ENCODE measurements at regions not wholly inside any gene's neighbourhood (a gene's known extent, or its start where the extent isn't known, plus 50 kb on each side); places are given as distances from the start of the nearest gene placed in this dataset.
"Not testable (repeated sequence)": the region's sequence is repeated elsewhere in the genome, so short reads cannot be mapped to it uniquely, and the experiment has no call there.

GRCh38 chr4:32939222-32939621 lies 2219.1 kb downstream of the PCDH7 start:
- not testable (repeated sequence) for FAIRE-seq; DNase-seq (ENCODE audit: insufficient read length, low spot score)

- FAIRE-seq (no peak), DNase-seq (ENCODE audit: insufficient read length, low spot score) (no peak)
Measured at GRCh38 chr4:32950866-32951265, 2230.7 kb downstream of the PCDH7 start.

- no peak for DNase-seq (ENCODE audit: insufficient read length, low spot score)
- no peak for FAIRE-seq
Measured at GRCh38 chr4:32958586-32958985, 2238.4 kb downstream of the PCDH7 start.

GRCh38 chr4:32962100-32962499 lies 2241.9 kb downstream of the PCDH7 start:
- FAIRE-seq (no peak), DNase-seq (ENCODE audit: insufficient read length, low spot score) (no peak)

GRCh38 chr4:32985256-32985655 lies 2265.1 kb downstream of the PCDH7 start:
- FAIRE-seq (no peak), DNase-seq (ENCODE audit: insufficient read length, low spot score) (no peak)

- FAIRE-seq, result no peak
- DNase-seq (ENCODE audit: insufficient read length, low spot score), result no peak
Measured at GRCh38 chr4:32986236-32986635, 2266.1 kb downstream of the PCDH7 start.

GRCh38 chr4:32987111-32987510 lies 2266.9 kb downstream of the PCDH7 start:
- DNase-seq (ENCODE audit: insufficient read length, low spot score) (no peak), FAIRE-seq (no peak)

GRCh38 chr4:32988165-32988811 lies 2268.1 kb downstream of the PCDH7 start:
- DNase-seq (ENCODE audit: insufficient read length, low spot score) (no peak), FAIRE-seq (no peak)

- no peak for FAIRE-seq
Measured at GRCh38 chr4:32991663-32992062, 2271.5 kb downstream of the PCDH7 start.

GRCh38 chr4:32994981-32995881 lies 2275.1 kb downstream of the PCDH7 start:
- FAIRE-seq (no peak), DNase-seq (ENCODE audit: insufficient read length, low spot score) (no peak)

More at GRCh38 chr4:32991663-32992062, 2271.5 kb downstream of the PCDH7 start:
- DNase-seq (ENCODE audit: insufficient read length, low spot score), result no peak

- no peak for DNase-seq (ENCODE audit: insufficient read length, low spot score)
- FAIRE-seq, result no peak
Measured at GRCh38 chr4:33013282-33013681, 2293.1 kb downstream of the PCDH7 start.

- no peak for DNase-seq (ENCODE audit: insufficient read length, low spot score)
- FAIRE-seq, result no peak
Measured at GRCh38 chr4:33025236-33025635, 2305.1 kb downstream of the PCDH7 start.

GRCh38 chr4:33029976-33030375 lies 2309.8 kb downstream of the PCDH7 start:
- FAIRE-seq (no peak), DNase-seq (ENCODE audit: insufficient read length, low spot score) (no peak)

GRCh38 chr4:33031328-33031727 lies 2311.2 kb downstream of the PCDH7 start:
- FAIRE-seq (no peak), DNase-seq (ENCODE audit: insufficient read length, low spot score) (no peak)

- no peak for FAIRE-seq
Measured at GRCh38 chr4:33037464-33037863, 2317.3 kb downstream of the PCDH7 start.

GRCh38 chr4:33045334-33045733 lies 2325.2 kb downstream of the PCDH7 start:
- FAIRE-seq (no peak), DNase-seq (ENCODE audit: insufficient read length, low spot score) (no peak)

More at GRCh38 chr4:33037464-33037863, 2317.3 kb downstream of the PCDH7 start:
- DNase-seq (ENCODE audit: insufficient read length, low spot score), result no peak

- FAIRE-seq, result no peak
Measured at GRCh38 chr4:33052241-33052640, 2332.1 kb downstream of the PCDH7 start.

GRCh38 chr4:33054161-33054560 lies 2334.0 kb downstream of the PCDH7 start:
- FAIRE-seq, result no peak
- DNase-seq (ENCODE audit: insufficient read length, low spot score), result no peak

More at GRCh38 chr4:33052241-33052640, 2332.1 kb downstream of the PCDH7 start:
- DNase-seq (ENCODE audit: insufficient read length, low spot score), result no peak

- FAIRE-seq (no peak), DNase-seq (ENCODE audit: insufficient read length, low spot score) (no peak)
Measured at GRCh38 chr4:33054656-33055196, 2334.6 kb downstream of the PCDH7 start.

- FAIRE-seq (no peak), DNase-seq (ENCODE audit: insufficient read length, low spot score) (no peak)
Measured at GRCh38 chr4:33057736-33058135, 2337.6 kb downstream of the PCDH7 start.

GRCh38 chr4:33058998-33059397 lies 2338.8 kb downstream of the PCDH7 start:
- FAIRE-seq (no peak), DNase-seq (ENCODE audit: insufficient read length, low spot score) (no peak)

All from GM19239 (cell line).